GM23338 (cell line): ENCODE measurements at regions not wholly inside any gene's neighbourhood (a gene's known extent, or its start where the extent isn't known, plus 50 kb on each side); places are given as distances from the start of the nearest gene placed in this dataset.
A peak's percentile ranks its signal among the peaks of the same experiment; 100 is the strongest.

ENCODE experiments used
- ATAC-seq: fragments of 200-7000 bp; cut with Tn5 transposase; 3 replicates; pipeline ENCODE4 v1.9.1; 2020
- DNase-seq: peaks from one replicate; pipeline ENCODE4 v3.0.0-alpha.2; 2015; ENCODE audit warnings: low spot score
- H2AFZ ChIP-seq: fragments of 200-600 bp; sonication (generic); 2 replicates; pipeline ENCODE4 v1.8.0; 2016; ENCODE audit warnings: antibody characterized with exemption, mild to moderate bottlenecking, moderate library complexity
- H3F3A ChIP-seq: fragments of 200-600 bp; sonication (generic); replicated peaks from 2 replicates; pipeline ENCODE4 v1.8.0; 2017; ENCODE audit warnings: antibody characterized with exemption, mixed run types, low read depth
- H3K27ac ChIP-seq: fragments of 200-600 bp; sonication (generic); 2 replicates; pipeline ENCODE4 v1.6.1; 2016; ENCODE audit warnings: low read depth
- H3K27me3 ChIP-seq: fragments of 200-600 bp; sonication (generic); 2 replicates; pipeline ENCODE4 v1.8.0; 2016; ENCODE audit warnings: mild to moderate bottlenecking, mixed run types, moderate library complexity; ENCODE audit not compliant: insufficient read depth
- H3K36me3 ChIP-seq: fragments of 200-600 bp; sonication (generic); 2 replicates; pipeline ENCODE4 v1.8.0; 2016; ENCODE audit warnings: mild to moderate bottlenecking; ENCODE audit not compliant: insufficient read depth
- H3K4me1 ChIP-seq: fragments of 200-600 bp; sonication (generic); 2 replicates; pipeline ENCODE4 v1.8.0; 2016; ENCODE audit warnings: mild to moderate bottlenecking, moderate library complexity; ENCODE audit not compliant: insufficient read depth
- H3K4me2 ChIP-seq: fragments of 200-600 bp; sonication (generic); 2 replicates; pipeline ENCODE4 v1.7.1; 2017; ENCODE audit warnings: mixed run types
- H3K4me3 ChIP-seq: fragments of 200-600 bp; sonication (generic); 2 replicates; pipeline ENCODE4 v1.6.1; 2016; ENCODE audit warnings: mixed run types
- H3K79me2 ChIP-seq: fragments of 200-600 bp; sonication (generic); replicated peaks from 2 replicates; pipeline ENCODE4 v1.8.0; 2017; ENCODE audit warnings: mild to moderate bottlenecking; ENCODE audit not compliant: insufficient read depth
- H3K9me2 ChIP-seq: fragments of 200-600 bp; sonication (generic); 2 replicates; pipeline ENCODE4 v1.8.0; 2017; ENCODE audit not compliant: insufficient read depth
- H4K20me1 ChIP-seq: fragments of 200-600 bp; sonication (generic); replicated peaks from 2 replicates; pipeline ENCODE4 v1.8.0; 2017; ENCODE audit warnings: mild to moderate bottlenecking; ENCODE audit not compliant: insufficient read depth
- H3K27ac Mint-ChIP-seq: 2 replicates; pipeline ENCODE4 v1.8.0; 2020; ENCODE audit warnings: inconsistent platforms, mild to moderate bottlenecking, moderate library complexity, mixed read lengths
- H3K27me3 Mint-ChIP-seq: 3 replicates; pipeline ENCODE4 v1.8.0; 2022; ENCODE audit warnings: low read depth, mild to moderate bottlenecking, moderate library complexity, mixed read lengths, inconsistent platforms; ENCODE audit not compliant: insufficient read depth, poor library complexity
- H3K36me3 Mint-ChIP-seq: 3 replicates; pipeline ENCODE4 v1.8.0; 2021; ENCODE audit warnings: low read depth, mild to moderate bottlenecking, inconsistent platforms, moderate library complexity, mixed read lengths
- H3K4me1 Mint-ChIP-seq: 3 replicates; pipeline ENCODE4 v1.8.0; 2020; ENCODE audit warnings: mild to moderate bottlenecking, inconsistent platforms, mixed read lengths
- H3K4me3 Mint-ChIP-seq: 3 replicates; pipeline ENCODE4 v1.8.0; 2021; ENCODE audit warnings: moderate library complexity, mild to moderate bottlenecking, inconsistent platforms, mixed read lengths
- H3K9me3 Mint-ChIP-seq: 3 replicates; pipeline ENCODE4 v1.8.0; 2020; ENCODE audit warnings: moderate library complexity, mild to moderate bottlenecking, inconsistent platforms, mixed read lengths
- CREB1 ChIP-seq: fragments of 250-450 bp; sonication (Bioruptor Pico); IDR thresholded peaks from 2 replicates; pipeline ENCODE4 v1.5.0; 2020; ENCODE audit warnings: low read depth, mild to moderate bottlenecking, moderate library complexity
- CTCF ChIP-seq, 2 experiments: fragments of 200-600 bp in 1 of 2; sonication (generic) in 1 of 2; conservative IDR thresholded peaks; 2 replicates each; pipeline versions ENCODE4 v1.5.1 to v1.6.1; 2016 to 2017; ENCODE audit warnings: antibody characterized with exemption in 2 of 2, low read depth in 2 of 2, mild to moderate bottlenecking in 2 of 2, moderate library complexity in 1 of 2
- EZH2 ChIP-seq: fragments of 200-600 bp; sonication (generic); IDR thresholded peaks from one replicate; pipeline ENCODE4 v1.8.0; 2017; ENCODE audit warnings: antibody characterized with exemption, mild to moderate bottlenecking, low read depth; ENCODE audit not compliant: unreplicated experiment
- EZH2phosphoT487 ChIP-seq: fragments of 200-600 bp; sonication (generic); IDR thresholded peaks from one replicate; pipeline ENCODE4 v1.8.1; 2018; ENCODE audit warnings: antibody characterized with exemption; ENCODE audit not compliant: unreplicated experiment
- JUNB ChIP-seq: IDR thresholded peaks from one replicate; pipeline ENCODE4 v1.6.1; 2016; ENCODE audit warnings: antibody characterized with exemption; ENCODE audit not compliant: unreplicated experiment
- NANOG ChIP-seq: IDR thresholded peaks from 2 replicates; pipeline ENCODE4 v1.6.1; 2016; ENCODE audit warnings: antibody characterized with exemption, borderline replicate concordance
- POLR2AphosphoS5 ChIP-seq: IDR thresholded peaks from 2 replicates; pipeline ENCODE4 v1.6.1; 2016; ENCODE audit warnings: antibody characterized with exemption, low read depth
- STAT1 ChIP-seq: IDR thresholded peaks from one replicate; pipeline ENCODE4 v1.6.1; 2016; ENCODE audit warnings: antibody characterized with exemption; ENCODE audit not compliant: unreplicated experiment
- ZNF114 ChIP-seq: fragments of 250-450 bp; sonication (Bioruptor Pico); IDR thresholded peaks from 2 replicates; pipeline ENCODE4 v1.5.0; 2020; ENCODE audit warnings: mild to moderate bottlenecking, moderate library complexity
- ZNF331 ChIP-seq: fragments of 250-450 bp; sonication (Bioruptor Pico); IDR thresholded peaks from 2 replicates; pipeline ENCODE4 v1.5.0; 2020; ENCODE audit warnings: low read depth, mild to moderate bottlenecking, moderate library complexity
- TF ChIP-seq, protein P1 (sequence below): fragments of 250-450 bp; sonication (Bioruptor Pico); IDR thresholded peaks from 2 replicates; pipeline ENCODE4 v1.5.0; 2020; ENCODE audit warnings: mild to moderate bottlenecking, moderate library complexity
- TF ChIP-seq, protein P2 (sequence below): IDR thresholded peaks from one replicate; pipeline ENCODE4 v1.6.1; 2018; ENCODE audit warnings: antibody characterized with exemption; ENCODE audit not compliant: unreplicated experiment
- TF ChIP-seq, protein P3 (sequence below): IDR thresholded peaks from 2 replicates; pipeline ENCODE4 v1.6.1; 2016; ENCODE audit warnings: antibody characterized with exemption

- TF ChIP-seq, protein P1, sequence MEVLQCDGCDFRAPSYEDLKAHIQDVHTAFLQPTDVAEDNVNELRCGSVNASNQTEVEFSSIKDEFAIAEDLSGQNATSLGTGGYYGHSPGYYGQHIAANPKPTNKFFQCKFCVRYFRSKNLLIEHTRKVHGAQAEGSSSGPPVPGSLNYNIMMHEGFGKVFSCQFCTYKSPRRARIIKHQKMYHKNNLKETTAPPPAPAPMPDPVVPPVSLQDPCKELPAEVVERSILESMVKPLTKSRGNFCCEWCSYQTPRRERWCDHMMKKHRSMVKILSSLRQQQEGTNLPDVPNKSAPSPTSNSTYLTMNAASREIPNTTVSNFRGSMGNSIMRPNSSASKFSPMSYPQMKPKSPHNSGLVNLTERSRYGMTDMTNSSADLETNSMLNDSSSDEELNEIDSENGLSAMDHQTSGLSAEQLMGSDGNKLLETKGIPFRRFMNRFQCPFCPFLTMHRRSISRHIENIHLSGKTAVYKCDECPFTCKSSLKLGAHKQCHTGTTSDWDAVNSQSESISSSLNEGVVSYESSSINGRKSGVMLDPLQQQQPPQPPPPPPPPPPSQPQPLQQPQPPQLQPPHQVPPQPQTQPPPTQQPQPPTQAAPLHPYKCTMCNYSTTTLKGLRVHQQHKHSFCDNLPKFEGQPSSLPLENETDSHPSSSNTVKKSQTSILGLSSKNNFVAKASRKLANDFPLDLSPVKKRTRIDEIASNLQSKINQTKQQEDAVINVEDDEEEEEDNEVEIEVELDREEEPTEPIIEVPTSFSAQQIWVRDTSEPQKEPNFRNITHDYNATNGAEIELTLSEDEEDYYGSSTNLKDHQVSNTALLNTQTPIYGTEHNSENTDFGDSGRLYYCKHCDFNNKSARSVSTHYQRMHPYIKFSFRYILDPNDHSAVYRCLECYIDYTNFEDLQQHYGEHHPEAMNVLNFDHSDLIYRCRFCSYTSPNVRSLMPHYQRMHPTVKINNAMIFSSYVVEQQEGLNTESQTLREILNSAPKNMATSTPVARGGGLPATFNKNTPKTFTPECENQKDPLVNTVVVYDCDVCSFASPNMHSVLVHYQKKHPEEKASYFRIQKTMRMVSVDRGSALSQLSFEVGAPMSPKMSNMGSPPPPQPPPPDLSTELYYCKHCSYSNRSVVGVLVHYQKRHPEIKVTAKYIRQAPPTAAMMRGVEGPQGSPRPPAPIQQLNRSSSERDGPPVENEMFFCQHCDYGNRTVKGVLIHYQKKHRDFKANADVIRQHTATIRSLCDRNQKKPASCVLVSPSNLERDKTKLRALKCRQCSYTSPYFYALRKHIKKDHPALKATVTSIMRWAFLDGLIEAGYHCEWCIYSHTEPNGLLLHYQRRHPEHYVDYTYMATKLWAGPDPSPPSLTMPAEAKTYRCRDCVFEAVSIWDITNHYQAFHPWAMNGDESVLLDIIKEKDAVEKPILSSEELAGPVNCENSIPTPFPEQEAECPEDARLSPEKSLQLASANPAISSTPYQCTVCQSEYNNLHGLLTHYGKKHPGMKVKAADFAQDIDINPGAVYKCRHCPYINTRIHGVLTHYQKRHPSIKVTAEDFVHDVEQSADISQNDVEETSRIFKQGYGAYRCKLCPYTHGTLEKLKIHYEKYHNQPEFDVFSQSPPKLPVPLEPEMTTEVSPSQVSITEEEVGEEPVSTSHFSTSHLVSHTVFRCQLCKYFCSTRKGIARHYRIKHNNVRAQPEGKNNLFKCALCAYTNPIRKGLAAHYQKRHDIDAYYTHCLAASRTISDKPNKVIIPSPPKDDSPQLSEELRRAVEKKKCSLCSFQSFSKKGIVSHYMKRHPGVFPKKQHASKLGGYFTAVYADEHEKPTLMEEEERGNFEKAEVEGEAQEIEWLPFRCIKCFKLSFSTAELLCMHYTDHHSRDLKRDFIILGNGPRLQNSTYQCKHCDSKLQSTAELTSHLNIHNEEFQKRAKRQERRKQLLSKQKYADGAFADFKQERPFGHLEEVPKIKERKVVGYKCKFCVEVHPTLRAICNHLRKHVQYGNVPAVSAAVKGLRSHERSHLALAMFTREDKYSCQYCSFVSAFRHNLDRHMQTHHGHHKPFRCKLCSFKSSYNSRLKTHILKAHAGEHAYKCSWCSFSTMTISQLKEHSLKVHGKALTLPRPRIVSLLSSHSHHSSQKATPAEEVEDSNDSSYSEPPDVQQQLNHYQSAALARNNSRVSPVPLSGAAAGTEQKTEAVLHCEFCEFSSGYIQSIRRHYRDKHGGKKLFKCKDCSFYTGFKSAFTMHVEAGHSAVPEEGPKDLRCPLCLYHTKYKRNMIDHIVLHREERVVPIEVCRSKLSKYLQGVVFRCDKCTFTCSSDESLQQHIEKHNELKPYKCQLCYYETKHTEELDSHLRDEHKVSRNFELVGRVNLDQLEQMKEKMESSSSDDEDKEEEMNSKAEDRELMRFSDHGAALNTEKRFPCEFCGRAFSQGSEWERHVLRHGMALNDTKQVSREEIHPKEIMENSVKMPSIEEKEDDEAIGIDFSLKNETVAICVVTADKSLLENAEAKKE (CRISPR knock-in tag), result no peak
- TF ChIP-seq POLR2AphosphoS5, result no peak
Observed at GRCh38 chr2:225319872-225320271, 79.6 kb upstream of the NYAP2 start (continued).

- H3K4me2 ChIP-seq, result no peak overlapping the region
- Mint-ChIP-seq H3K27me3 (no peaks in the 10 kb centered on the region), H3K4me1 (no peaks in the 10 kb centered on the region), H3K27ac (no peak overlapping the region), H3K4me3 (no peak overlapping the region), H3K36me3 (peaks cover 11% of the 10 kb centered on the region; the same call in 2 of the 3 replicates), H3K9me3 (peaks cover 19% of the 10 kb centered on the region; the same call in 2 of the 3 replicates)
- no peaks in the 10 kb centered on the region for H3F3A ChIP-seq
- no peak overlapping the region for H2AFZ ChIP-seq
- ATAC-seq (no peak), DNase-seq (peak; percentile 17)
- no peaks in the 10 kb centered on the region for H3K9me2 ChIP-seq
- H3K36me3 ChIP-seq, result peaks cover 10% of the 10 kb centered on the region; the same call in 1 of the 2 replicates
- no peaks in the 10 kb centered on the region for H3K27me3 ChIP-seq
- H4K20me1 ChIP-seq, result no peaks in the 10 kb centered on the region
- no peak overlapping the region for H3K27ac ChIP-seq
- no peaks in the 10 kb centered on the region for H3K79me2 ChIP-seq
- H3K4me1 ChIP-seq, result no peaks in the 10 kb centered on the region
- H3K4me3 ChIP-seq, result no peak overlapping the region
- TF ChIP-seq ZNF331 (CRISPR knock-in tag) (no peak), CREB1 (CRISPR knock-in tag) (no peak), POLR2AphosphoS5 (no peak), JUNB (no peak), CTCF (conservative IDR thresholded peaks at IDR 0.05; ENCODE audit: low read depth in 2 of 2) (no peak), EZH2phosphoT487 (no peak), NANOG (no peak), STAT1 (no peak), EZH2 (no peak), ZNF114 (CRISPR knock-in tag) (no peak)
- TF ChIP-seq, protein P2, sequence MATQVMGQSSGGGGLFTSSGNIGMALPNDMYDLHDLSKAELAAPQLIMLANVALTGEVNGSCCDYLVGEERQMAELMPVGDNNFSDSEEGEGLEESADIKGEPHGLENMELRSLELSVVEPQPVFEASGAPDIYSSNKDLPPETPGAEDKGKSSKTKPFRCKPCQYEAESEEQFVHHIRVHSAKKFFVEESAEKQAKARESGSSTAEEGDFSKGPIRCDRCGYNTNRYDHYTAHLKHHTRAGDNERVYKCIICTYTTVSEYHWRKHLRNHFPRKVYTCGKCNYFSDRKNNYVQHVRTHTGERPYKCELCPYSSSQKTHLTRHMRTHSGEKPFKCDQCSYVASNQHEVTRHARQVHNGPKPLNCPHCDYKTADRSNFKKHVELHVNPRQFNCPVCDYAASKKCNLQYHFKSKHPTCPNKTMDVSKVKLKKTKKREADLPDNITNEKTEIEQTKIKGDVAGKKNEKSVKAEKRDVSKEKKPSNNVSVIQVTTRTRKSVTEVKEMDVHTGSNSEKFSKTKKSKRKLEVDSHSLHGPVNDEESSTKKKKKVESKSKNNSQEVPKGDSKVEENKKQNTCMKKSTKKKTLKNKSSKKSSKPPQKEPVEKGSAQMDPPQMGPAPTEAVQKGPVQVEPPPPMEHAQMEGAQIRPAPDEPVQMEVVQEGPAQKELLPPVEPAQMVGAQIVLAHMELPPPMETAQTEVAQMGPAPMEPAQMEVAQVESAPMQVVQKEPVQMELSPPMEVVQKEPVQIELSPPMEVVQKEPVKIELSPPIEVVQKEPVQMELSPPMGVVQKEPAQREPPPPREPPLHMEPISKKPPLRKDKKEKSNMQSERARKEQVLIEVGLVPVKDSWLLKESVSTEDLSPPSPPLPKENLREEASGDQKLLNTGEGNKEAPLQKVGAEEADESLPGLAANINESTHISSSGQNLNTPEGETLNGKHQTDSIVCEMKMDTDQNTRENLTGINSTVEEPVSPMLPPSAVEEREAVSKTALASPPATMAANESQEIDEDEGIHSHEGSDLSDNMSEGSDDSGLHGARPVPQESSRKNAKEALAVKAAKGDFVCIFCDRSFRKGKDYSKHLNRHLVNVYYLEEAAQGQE, result no peak
- TF ChIP-seq, protein P3, sequence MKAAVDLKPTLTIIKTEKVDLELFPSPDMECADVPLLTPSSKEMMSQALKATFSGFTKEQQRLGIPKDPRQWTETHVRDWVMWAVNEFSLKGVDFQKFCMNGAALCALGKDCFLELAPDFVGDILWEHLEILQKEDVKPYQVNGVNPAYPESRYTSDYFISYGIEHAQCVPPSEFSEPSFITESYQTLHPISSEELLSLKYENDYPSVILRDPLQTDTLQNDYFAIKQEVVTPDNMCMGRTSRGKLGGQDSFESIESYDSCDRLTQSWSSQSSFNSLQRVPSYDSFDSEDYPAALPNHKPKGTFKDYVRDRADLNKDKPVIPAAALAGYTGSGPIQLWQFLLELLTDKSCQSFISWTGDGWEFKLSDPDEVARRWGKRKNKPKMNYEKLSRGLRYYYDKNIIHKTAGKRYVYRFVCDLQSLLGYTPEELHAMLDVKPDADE, result no peak
Observed at GRCh38 chr2:225318440-225318839, 81.1 kb upstream of the NYAP2 start.
